A673 (cell line): ENCODE measurements at regions not wholly inside any gene's neighbourhood (a gene's known extent, or its start where the extent isn't known, plus 50 kb on each side); places are given as distances from the start of the nearest gene placed in this dataset.

Experiments used
- BruUV-seq: library from RNA; stranded (reverse); fragments of 400-500 nt; replicated peaks from 2 replicates; lab custom pipeline; 2021; lab: Mats Ljungman, UMichigan
- CTCF ChIA-PET: fragments of 300-600 bp; sonication (Branson Sonifier 250); formaldehyde crosslinking; loops from one replicate; lab custom pipeline; 2022; ENCODE audit warnings: antibody characterized with exemption; lab: Charles Lee
- POLR2A ChIA-PET: fragments of 300-600 bp; sonication (Branson Sonifier 250); formaldehyde crosslinking; loops from one replicate; lab custom pipeline; 2022; ENCODE audit warnings: antibody characterized with exemption; ENCODE audit not compliant: low non-redundant PET; lab: Charles Lee
- DNase-seq: peaks from one replicate; pipeline ENCODE4 v3.0.0-alpha.2; 2015; ENCODE audit warnings: low spot score
- H3K27ac ChIP-seq: fragments of 200-600 bp; sonication (generic); 2 replicates; pipeline ENCODE4 v1.5.1; 2016; ENCODE audit warnings: mixed run types, low read depth, mild to moderate bottlenecking, mixed read lengths, antibody characterized with exemption, low read length; ENCODE audit not compliant: poor library complexity, severe bottlenecking
- H3K27me3 ChIP-seq: fragments of 200-600 bp; sonication (generic); replicated peaks from 2 replicates; pipeline ENCODE4 v1.6.1; 2017; ENCODE audit warnings: mixed run types, low read depth, mild to moderate bottlenecking, mixed read lengths, antibody characterized with exemption, low read length; ENCODE audit not compliant: insufficient read depth, poor library complexity
- H3K36me3 ChIP-seq: fragments of 200-600 bp; sonication (generic); 2 replicates; pipeline ENCODE4 v1.6.1; 2016; ENCODE audit warnings: mixed run types, mild to moderate bottlenecking, mixed read lengths, antibody characterized with exemption, low read length; ENCODE audit not compliant: insufficient read depth, poor library complexity, severe bottlenecking
- H3K4me1 ChIP-seq: fragments of 200-600 bp; sonication (generic); 2 replicates; pipeline ENCODE4 v1.6.1; 2017; ENCODE audit warnings: mixed run types, mild to moderate bottlenecking, mixed read lengths, antibody characterized with exemption, low read length; ENCODE audit not compliant: insufficient read depth, poor library complexity, severe bottlenecking
- H3K4me3 ChIP-seq: fragments of 200-600 bp; sonication (generic); 2 replicates; pipeline ENCODE4 v1.5.1; 2016; ENCODE audit warnings: low read depth, mixed run types, mild to moderate bottlenecking, mixed read lengths, low read length; ENCODE audit not compliant: poor library complexity, severe bottlenecking
- H3K9me3 ChIP-seq: fragments of 200-600 bp; sonication (generic); 2 replicates; pipeline ENCODE4 v1.6.1; 2016; ENCODE audit warnings: mixed run types, low read depth, mild to moderate bottlenecking, mixed read lengths, antibody characterized with exemption, low read length; ENCODE audit not compliant: poor library complexity, severe bottlenecking
- EZH2 ChIP-seq: fragments of 200-600 bp; sonication (generic); IDR thresholded peaks from 2 replicates; pipeline ENCODE4 v1.6.1; 2017; ENCODE audit warnings: borderline replicate concordance, low read depth, mild to moderate bottlenecking, mixed read lengths, antibody characterized with exemption, low read length; ENCODE audit not compliant: poor library complexity, severe bottlenecking
- intact Hi-C: fragments of 100-400 bp; cut with micrococcal nuclease; formaldehyde crosslinking; loops from one replicate; pipeline ENCODE4 v1.10.0; 2022; ENCODE audit not compliant: unreplicated experiment
- TF ChIP-seq, protein P1 (sequence below): fragments of 300-800, 200-600 bp; sonication (generic); conservative IDR thresholded peaks from 2 replicates; pipeline ENCODE4 v1.5.1; 2017; ENCODE audit warnings: low read depth, mild to moderate bottlenecking, antibody characterized with exemption, low read length, moderate library complexity, mixed read lengths

DNA sequence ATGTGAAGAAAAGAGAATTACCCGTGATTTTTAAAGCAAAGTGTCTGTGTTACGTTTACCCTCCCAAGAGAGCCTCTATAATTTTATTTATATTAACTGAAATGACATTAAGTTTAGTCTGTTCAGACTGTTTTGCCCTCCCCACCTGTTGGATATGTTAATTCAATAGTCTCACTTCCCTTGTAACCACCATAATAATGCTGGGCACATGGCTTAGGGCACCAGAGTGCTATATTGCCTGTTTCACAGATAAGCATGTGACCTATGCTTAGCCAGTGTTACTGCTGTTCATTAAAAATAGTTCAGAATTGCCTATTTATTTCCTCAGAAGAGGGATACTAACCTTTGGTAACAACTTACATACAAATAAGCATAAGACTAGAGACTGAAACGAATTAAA is 446.2 kb downstream of the FAT4 start:
- no peak for TF ChIP-seq EZH2
- no TSS peak for BruUV-seq
- H3K36me3 ChIP-seq = no peaks in the 10 kb centered on the region
- H3K4me3 ChIP-seq = no peak overlapping the region
- no peaks in the 10 kb centered on the region for H3K27me3 ChIP-seq
- intact Hi-C loops = no loop called here
- DNase-seq = no peak
- peaks cover 3% of the 10 kb centered on the region for H3K4me1 ChIP-seq
- POLR2A ChIA-PET = no interaction called here
- no peak overlapping the region for H3K27ac ChIP-seq
- no peaks in the 10 kb centered on the region for H3K9me3 ChIP-seq
- CTCF ChIA-PET = no interaction called here

DNA sequence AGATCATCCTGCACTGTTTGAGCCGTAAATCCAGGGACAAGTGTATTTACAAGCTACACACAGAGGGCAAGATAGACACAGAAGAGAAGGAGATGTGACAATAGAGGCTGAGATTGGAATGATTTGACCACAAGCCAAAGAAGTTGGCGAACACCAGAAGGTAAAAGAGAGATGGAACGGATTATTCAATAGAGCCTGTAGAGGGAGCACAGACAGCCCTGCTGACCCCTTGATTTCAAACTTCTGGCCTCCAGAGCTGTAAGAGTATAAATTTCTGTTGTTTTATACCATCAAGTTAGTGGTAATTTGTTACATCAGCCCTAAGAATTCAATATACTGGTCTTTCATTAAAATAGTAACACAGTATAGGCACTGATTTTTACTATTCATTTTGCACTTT is 447.8 kb downstream of the FAT4 start:
- intact Hi-C loops = no loop called here

GRCh38 chr4:125765941-125766340 is 451.2 kb downstream of the FAT4 start:
- no TSS peak for BruUV-seq
- ChIA-PET POLR2A (no interaction called here), CTCF (no interaction called here)
- intact Hi-C loops = no loop called here
- Histone ChIP-seq H3K4me1 (peaks cover 3% of the 10 kb centered on the region), H3K27me3 (no peaks in the 10 kb centered on the region), H3K9me3 (no peaks in the 10 kb centered on the region), H3K4me3 (no peak overlapping the region), H3K27ac (no peak overlapping the region), H3K36me3 (no peaks in the 10 kb centered on the region)
- no peak for TF ChIP-seq EZH2
- TF ChIP-seq, protein P1, sequence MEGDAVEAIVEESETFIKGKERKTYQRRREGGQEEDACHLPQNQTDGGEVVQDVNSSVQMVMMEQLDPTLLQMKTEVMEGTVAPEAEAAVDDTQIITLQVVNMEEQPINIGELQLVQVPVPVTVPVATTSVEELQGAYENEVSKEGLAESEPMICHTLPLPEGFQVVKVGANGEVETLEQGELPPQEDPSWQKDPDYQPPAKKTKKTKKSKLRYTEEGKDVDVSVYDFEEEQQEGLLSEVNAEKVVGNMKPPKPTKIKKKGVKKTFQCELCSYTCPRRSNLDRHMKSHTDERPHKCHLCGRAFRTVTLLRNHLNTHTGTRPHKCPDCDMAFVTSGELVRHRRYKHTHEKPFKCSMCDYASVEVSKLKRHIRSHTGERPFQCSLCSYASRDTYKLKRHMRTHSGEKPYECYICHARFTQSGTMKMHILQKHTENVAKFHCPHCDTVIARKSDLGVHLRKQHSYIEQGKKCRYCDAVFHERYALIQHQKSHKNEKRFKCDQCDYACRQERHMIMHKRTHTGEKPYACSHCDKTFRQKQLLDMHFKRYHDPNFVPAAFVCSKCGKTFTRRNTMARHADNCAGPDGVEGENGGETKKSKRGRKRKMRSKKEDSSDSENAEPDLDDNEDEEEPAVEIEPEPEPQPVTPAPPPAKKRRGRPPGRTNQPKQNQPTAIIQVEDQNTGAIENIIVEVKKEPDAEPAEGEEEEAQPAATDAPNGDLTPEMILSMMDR = no peak
- no peak for DNase-seq

More for the DNA sequence above, 447.8 kb downstream of the FAT4 start:
- H3K4me1 ChIP-seq = peaks cover 3% of the 10 kb centered on the region
- no peaks in the 10 kb centered on the region for H3K27me3 ChIP-seq
- H3K27ac ChIP-seq = no peak overlapping the region
- TF ChIP-seq EZH2 = no peak
- TF ChIP-seq, protein P1 = 0 out of 2 replicates have a peak, but pooled peaks have one; percentile 29
- POLR2A ChIA-PET = no interaction called here
- no peak for DNase-seq
- H3K36me3 ChIP-seq = no peaks in the 10 kb centered on the region
- no peaks in the 10 kb centered on the region for H3K9me3 ChIP-seq
- no peak overlapping the region for H3K4me3 ChIP-seq
- no TSS peak for BruUV-seq
- CTCF ChIA-PET = no interaction called here

DNA sequence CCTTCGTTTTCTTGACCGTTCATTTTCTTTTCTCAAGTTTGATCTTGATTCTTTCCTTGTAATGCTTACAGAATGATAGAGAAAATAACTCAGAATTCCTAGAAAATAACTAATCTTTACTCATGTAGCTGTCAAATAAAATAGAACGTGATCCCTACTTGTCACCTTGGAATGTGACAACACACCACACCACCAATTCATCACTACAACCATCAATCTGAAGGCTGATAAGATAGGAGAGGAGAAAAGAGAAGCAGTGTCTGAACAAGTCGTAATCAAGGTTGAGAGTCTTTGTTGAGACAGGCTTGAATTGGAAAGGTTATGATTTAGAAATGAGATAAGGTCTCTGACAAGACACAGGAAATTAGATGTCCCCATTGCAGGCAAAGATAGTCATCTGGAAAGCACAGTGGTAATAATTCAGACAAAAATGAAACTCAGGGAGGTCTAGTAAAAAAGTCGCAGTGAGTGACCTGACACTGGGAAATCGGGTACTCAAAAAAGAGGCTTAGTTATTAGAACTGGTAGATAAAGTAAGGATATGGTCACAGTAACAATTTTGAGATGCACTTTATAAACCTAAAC is 456.2 kb downstream of the FAT4 start:
- no TSS peak for BruUV-seq
- POLR2A ChIA-PET = no interaction called here
- no peak for DNase-seq

More for the DNA sequence above, 456.2 kb downstream of the FAT4 start:
- no peak overlapping the region for H3K27ac ChIP-seq
- no peaks in the 10 kb centered on the region for H3K36me3 ChIP-seq
- no peak for TF ChIP-seq EZH2
- TF ChIP-seq, protein P1 = no peak
- no peaks in the 10 kb centered on the region for H3K27me3 ChIP-seq
- H3K9me3 ChIP-seq = no peaks in the 10 kb centered on the region
- intact Hi-C loops = no loop called here
- H3K4me1 ChIP-seq = no peaks in the 10 kb centered on the region
- CTCF ChIA-PET = no interaction called here
- H3K4me3 ChIP-seq = no peak overlapping the region
